ENCODE measurements at regions not wholly inside any gene's neighbourhood (a gene's known extent, or its start where the extent isn't known, plus 50 kb on each side); places are given as distances from the start of the nearest gene placed in this dataset.

- H3K4me3 ChIP-seq, result no peak overlapping the region
- no peak overlapping the region for H3K27ac ChIP-seq
- H3K36me3 ChIP-seq, result no peaks in the 10 kb centered on the region
- WGBS, 2 donors, result 87 to 91% methylated on average over 6 of the region's 6 CpGs
- DNase-seq (no peak), ATAC-seq (ENCODE audit: low FRiP score in 2 of 2) (no peak)
- H3K27me3 ChIP-seq, result no peaks in the 10 kb centered on the region
- TF ChIP-seq POLR2AphosphoS5 (IDR thresholded peaks at IDR 0.05) (no peak), CTCF (IDR thresholded peaks at IDR 0.05) (no peak), POLR2A (IDR thresholded peaks at IDR 0.05) (no peak)
- H3K9me3 ChIP-seq, result no peaks in the 10 kb centered on the region
- no peaks in the 10 kb centered on the region for H3K4me1 ChIP-seq
These were observed 344.7 kb downstream of the AGTPBP1 start for GRCh38 chr9:85397005-85397404.

GRCh38 chr9:85392260-85392659 is 349.5 kb downstream of the AGTPBP1 start:
- Histone ChIP-seq H3K4me3 (no peak overlapping the region), H3K27ac (no peak overlapping the region), H3K9me3 (no peaks in the 10 kb centered on the region), H3K27me3 (no peaks in the 10 kb centered on the region), H3K36me3 (no peaks in the 10 kb centered on the region), H3K4me1 (no peaks in the 10 kb centered on the region)
- no peak for DNase-seq
- ATAC-seq (ENCODE audit: low FRiP score in 2 of 2), result no peak
- TF ChIP-seq CTCF (IDR thresholded peaks at IDR 0.05), result no peak
- TF ChIP-seq EP300 (IDR thresholded peaks at IDR 0.05), result no peak
- TF ChIP-seq POLR2AphosphoS5 (IDR thresholded peaks at IDR 0.05), result no peak
- TF ChIP-seq POLR2A (IDR thresholded peaks at IDR 0.05), result no peak
- WGBS, 2 donors, result 37 to 45% methylated on average over 5 of the region's 5 CpGs

GRCh38 chr9:85377731-85378289 is 363.9 kb downstream of the AGTPBP1 start:
- no peaks in the 10 kb centered on the region for H3K4me1 ChIP-seq
- H3K9me3 ChIP-seq, result no peaks in the 10 kb centered on the region
- no peak for DNase-seq
- H3K36me3 ChIP-seq, result no peaks in the 10 kb centered on the region
- no peak overlapping the region for H3K27ac ChIP-seq
- H3K27me3 ChIP-seq, result no peaks in the 10 kb centered on the region
- WGBS, 2 donors, result 48 to 54% methylated on average over 2 of the region's 2 CpGs
- TF ChIP-seq POLR2AphosphoS5 (IDR thresholded peaks at IDR 0.05), result no peak
- TF ChIP-seq CTCF (IDR thresholded peaks at IDR 0.05), result no peak
- no peak for TF ChIP-seq EP300 (IDR thresholded peaks at IDR 0.05)
- no peak for TF ChIP-seq POLR2A (IDR thresholded peaks at IDR 0.05)
- ATAC-seq (ENCODE audit: low FRiP score in 2 of 2), result no peak
- H3K4me3 ChIP-seq, result no peak overlapping the region

- no peaks in the 10 kb centered on the region for H3K9me3 ChIP-seq
- TF ChIP-seq CTCF (IDR thresholded peaks at IDR 0.05), result no peak
- TF ChIP-seq POLR2A (IDR thresholded peaks at IDR 0.05), result no peak
- no peak for TF ChIP-seq EP300 (IDR thresholded peaks at IDR 0.05)
- no peak for TF ChIP-seq POLR2AphosphoS5 (IDR thresholded peaks at IDR 0.05)
- H3K4me3 ChIP-seq, result no peak overlapping the region
- no peak overlapping the region for H3K27ac ChIP-seq
- no peaks in the 10 kb centered on the region for H3K27me3 ChIP-seq
- no peak for DNase-seq
- no peaks in the 10 kb centered on the region for H3K36me3 ChIP-seq
- no peak for ATAC-seq (ENCODE audit: low FRiP score in 2 of 2)
- 93 to 100% methylated on average over 1 of the region's 1 CpG for WGBS, 2 donors
- no peaks in the 10 kb centered on the region for H3K4me1 ChIP-seq
These were observed 373.0 kb downstream of the AGTPBP1 start for GRCh38 chr9:85368781-85369180.

- WGBS, 2 donors, result 80 to 87% methylated on average over 5 of the region's 5 CpGs
- DNase-seq, result no peak
- Histone ChIP-seq H3K36me3 (no peaks in the 10 kb centered on the region), H3K4me3 (no peak overlapping the region), H3K9me3 (peaks cover 0 to 2% (median 1%) of the 10 kb centered on the region in 4 donors), H3K27me3 (no peaks in the 10 kb centered on the region), H3K27ac (no peak overlapping the region), H3K4me1 (no peaks in the 10 kb centered on the region)
- ATAC-seq (ENCODE audit: low FRiP score in 2 of 2), result no peak
- TF ChIP-seq POLR2AphosphoS5 (IDR thresholded peaks at IDR 0.05), result no peak
- no peak for TF ChIP-seq EP300 (IDR thresholded peaks at IDR 0.05)
- no peak for TF ChIP-seq CTCF (IDR thresholded peaks at IDR 0.05)
- TF ChIP-seq POLR2A (IDR thresholded peaks at IDR 0.05), result no peak
These were observed 382.6 kb downstream of the AGTPBP1 start for GRCh38 chr9:85359161-85359560.
